Stomach (tissue), 8 donors: ENCODE measurements at regions not wholly inside any gene's neighbourhood (a gene's known extent, or its start where the extent isn't known, plus 50 kb on each side); places are given as distances from the start of the nearest gene placed in this dataset.

Source experiments
- DNase-seq, 2 donors: peaks; one replicate each; pipeline versions ENCODE4 v3.0.0 to v3.0.0-alpha.2; 2013 to 2019
- H3K27ac ChIP-seq, 5 donors: fragments of 200-600 bp in 4 of 5; sonication (generic) in 4 of 5; one replicate each; pipeline ENCODE4 v1.5.1; 2013 to 2019; ENCODE audit warnings: mild to moderate bottlenecking in 1 of 5, moderate library complexity in 1 of 5
- H3K27me3 ChIP-seq, 3 donors: fragments of 200-600 bp; sonication (generic); one replicate each; pipeline ENCODE4 v1.5.1; 2017 to 2019; ENCODE audit warnings: mixed run types in 1 of 3
- H3K36me3 ChIP-seq, 4 donors: fragments of 200-600 bp; sonication (generic); 1 replicate in 3 of 4; 2 replicates in 1 of 4; pipeline ENCODE4 v1.5.1; 2016 to 2019
- H3K4me1 ChIP-seq, 4 donors: fragments of 200-600 bp; sonication (generic); one replicate each; pipeline ENCODE4 v1.5.1; 2016 to 2019
- H3K4me3 ChIP-seq, 4 donors: fragments of 200-600 bp; sonication (generic) in 3 of 4; one replicate each; pipeline ENCODE4 v1.5.1; 2016 to 2019; ENCODE audit warnings: mild to moderate bottlenecking in 1 of 4
- H3K9me3 ChIP-seq, 4 donors: fragments of 200-600 bp; sonication (generic); one replicate each; pipeline ENCODE4 v1.5.1; 2016 to 2019
- EP300 ChIP-seq: sonication (generic); formaldehyde crosslinking; IDR thresholded peaks from one replicate; pipeline ENCODE4 v1.6.1; 2017; ENCODE audit warnings: antibody characterized with exemption
- POLR2A ChIP-seq, 4 donors: fragments of 450-650 bp; IDR thresholded peaks; one replicate each; pipeline ENCODE4 v1.6.1; 2016; ENCODE audit warnings: antibody characterized with exemption in 4 of 4, control low read depth in 2 of 4, mild to moderate bottlenecking in 1 of 4, moderate library complexity in 1 of 4
- POLR2AphosphoS5 ChIP-seq, 3 donors: sonication (generic); formaldehyde crosslinking; IDR thresholded peaks; one replicate each; pipeline ENCODE4 v1.6.1; 2016; ENCODE audit warnings: antibody characterized with exemption in 3 of 3
- WGBS, 5 donors: extraction: QIAGEN DNeasy Blood & Tissue Kit in 3 of 5; methylation state at CpG; one replicate each; pipeline versions ENCODE4 v1.1.5 to v1.1.7; 2013 to 2018; 5-methylcytosine and 5-hydroxymethylcytosine counted together
- intact Hi-C: fragments of 100-400 bp; cut with DNase I; formaldehyde crosslinking; loops from one replicate; pipeline ENCODE4 v1.15.1; 2023; ENCODE audit warnings: low total_unique reads
- TF ChIP-seq, protein P1 (sequence below), 7 experiments: fragments of 450-650 bp in 4 of 7; fragments of 200-600 bp in 3 of 7; sonication (generic) in 3 of 7; IDR thresholded peaks; one replicate each; pipeline ENCODE4 v1.5.1; 2016 to 2019; ENCODE audit warnings: antibody characterized with exemption in 7 of 7, control low read depth in 2 of 7, mild to moderate bottlenecking in 1 of 7
- donor health status: healthy with polysubstance abuse.
- donor health status: Bipolar disorder and iron deficiency.
- donor health status: healthy.

DNA sequence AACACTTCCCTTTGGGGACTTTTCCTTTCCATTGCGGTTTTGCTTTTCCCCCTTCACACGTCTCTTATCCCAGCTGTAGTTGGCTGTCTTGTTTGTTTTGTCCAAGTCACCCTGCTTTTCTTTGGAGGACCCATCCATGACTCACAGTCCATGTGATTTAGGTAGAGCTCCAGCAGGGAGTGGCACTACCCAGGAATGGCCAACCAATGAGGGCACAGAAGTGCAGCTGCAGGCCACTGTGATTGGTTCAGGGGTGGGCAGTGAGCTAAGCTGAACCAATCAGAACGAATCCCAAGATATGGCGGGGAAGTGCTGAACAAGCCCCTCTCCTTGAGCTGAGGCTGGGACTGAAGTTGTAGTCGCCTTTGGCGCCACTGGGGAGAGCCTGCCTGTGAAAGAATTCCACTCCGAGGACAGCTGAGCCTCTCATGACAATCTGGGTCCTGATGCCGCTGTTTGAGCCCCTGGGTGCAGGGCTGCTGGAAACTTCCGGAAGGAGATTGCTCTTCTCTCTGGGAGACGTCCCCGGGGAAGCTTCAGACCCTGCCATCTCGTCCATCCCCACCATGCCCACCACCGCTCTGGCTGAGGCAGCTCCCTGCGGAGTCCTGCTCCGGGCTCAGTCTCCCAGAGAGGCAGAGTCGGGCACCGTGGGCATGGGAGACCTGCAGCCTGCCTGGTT is 62.9 kb upstream of the URI1 start:
- 72 to 79% (median 77%) methylated on average over 9 to 17 of the region's 17 CpGs for WGBS, 5 donors
- TF ChIP-seq POLR2A (IDR thresholded peaks at IDR 0.05) (no peak), POLR2AphosphoS5 (IDR thresholded peaks at IDR 0.05) (no peak), EP300 (no peak)
- TF ChIP-seq, protein P1, sequence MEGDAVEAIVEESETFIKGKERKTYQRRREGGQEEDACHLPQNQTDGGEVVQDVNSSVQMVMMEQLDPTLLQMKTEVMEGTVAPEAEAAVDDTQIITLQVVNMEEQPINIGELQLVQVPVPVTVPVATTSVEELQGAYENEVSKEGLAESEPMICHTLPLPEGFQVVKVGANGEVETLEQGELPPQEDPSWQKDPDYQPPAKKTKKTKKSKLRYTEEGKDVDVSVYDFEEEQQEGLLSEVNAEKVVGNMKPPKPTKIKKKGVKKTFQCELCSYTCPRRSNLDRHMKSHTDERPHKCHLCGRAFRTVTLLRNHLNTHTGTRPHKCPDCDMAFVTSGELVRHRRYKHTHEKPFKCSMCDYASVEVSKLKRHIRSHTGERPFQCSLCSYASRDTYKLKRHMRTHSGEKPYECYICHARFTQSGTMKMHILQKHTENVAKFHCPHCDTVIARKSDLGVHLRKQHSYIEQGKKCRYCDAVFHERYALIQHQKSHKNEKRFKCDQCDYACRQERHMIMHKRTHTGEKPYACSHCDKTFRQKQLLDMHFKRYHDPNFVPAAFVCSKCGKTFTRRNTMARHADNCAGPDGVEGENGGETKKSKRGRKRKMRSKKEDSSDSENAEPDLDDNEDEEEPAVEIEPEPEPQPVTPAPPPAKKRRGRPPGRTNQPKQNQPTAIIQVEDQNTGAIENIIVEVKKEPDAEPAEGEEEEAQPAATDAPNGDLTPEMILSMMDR (IDR thresholded peaks at IDR 0.05), result no peak
- Histone ChIP-seq H3K27me3 (peaks cover 0 to 59% (median 8%) of the 10 kb centered on the region in 3 donors), H3K4me3 (no peak overlapping the region), H3K36me3 (no peaks in the 10 kb centered on the region), H3K27ac (no peak overlapping the region), H3K4me1 (peaks cover 0 to 11% (median 2%) of the 10 kb centered on the region in 4 donors), H3K9me3 (no peaks in the 10 kb centered on the region)
- DNase-seq, result no peak
- intact Hi-C loops, result no loop called here

DNA sequence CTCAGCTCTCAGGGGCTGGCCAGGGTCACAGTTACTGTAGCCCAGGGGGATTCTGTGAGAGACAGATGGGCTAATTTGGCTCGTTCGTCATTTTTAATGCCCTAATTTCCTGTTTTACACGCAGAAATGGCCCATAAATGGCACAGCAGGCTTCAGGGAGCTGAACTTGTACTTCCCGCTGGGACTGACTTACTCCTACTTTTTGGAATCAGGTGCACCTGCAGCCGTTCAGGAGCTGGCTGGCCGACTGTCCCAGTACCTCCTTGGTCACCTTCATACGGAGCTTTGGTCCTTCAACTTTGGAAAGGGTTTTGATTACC is 62.4 kb upstream of the URI1 start:
- intact Hi-C loops, result no loop called here
- Histone ChIP-seq H3K36me3 (no peaks in the 10 kb centered on the region), H3K27me3 (peaks cover 0 to 54% (median 4%) of the 10 kb centered on the region in 3 donors), H3K4me1 (peaks cover 0 to 8% (median 1%) of the 10 kb centered on the region in 4 donors), H3K4me3 (no peak overlapping the region), H3K9me3 (no peaks in the 10 kb centered on the region), H3K27ac (no peak overlapping the region)
- TF ChIP-seq POLR2A (IDR thresholded peaks at IDR 0.05) (no peak), POLR2AphosphoS5 (IDR thresholded peaks at IDR 0.05) (no peak), EP300 (no peak)
- TF ChIP-seq, protein P1 (IDR thresholded peaks at IDR 0.05), result no peak
- 58 to 82% (median 77%) methylated on average over 7 of the region's 7 CpGs for WGBS, 5 donors
- no peak for DNase-seq

DNA sequence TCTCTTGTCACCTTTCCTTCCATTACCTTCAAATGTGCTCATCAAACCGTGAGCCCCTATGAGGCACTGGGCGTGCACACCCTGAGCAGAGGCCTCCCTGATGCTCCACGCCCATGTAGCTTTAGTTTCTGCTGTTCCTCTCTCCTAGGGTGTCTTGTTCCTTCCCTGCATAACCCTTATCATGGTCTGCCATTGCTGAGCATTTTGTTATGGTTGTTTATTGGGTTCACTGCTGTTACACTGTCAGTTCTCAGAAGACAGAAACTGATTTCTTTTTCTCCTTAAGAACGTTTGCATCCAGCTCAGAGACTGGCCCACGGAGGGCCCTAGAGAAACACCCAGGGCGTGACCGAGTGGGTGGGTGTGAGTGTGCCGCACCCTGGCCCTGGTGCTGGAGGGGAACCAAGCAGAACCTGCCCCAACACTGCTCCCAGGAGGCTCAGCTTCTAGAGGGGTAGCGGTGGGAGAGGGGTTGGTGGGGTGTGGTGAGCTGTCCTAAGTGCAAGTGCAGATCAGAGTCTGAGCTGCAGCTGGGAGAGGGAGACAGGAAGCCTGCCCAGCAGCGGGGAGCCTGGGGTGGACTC is 61.4 kb upstream of the URI1 start:
- Histone ChIP-seq H3K27me3 (peaks cover 0 to 62% (median 6%) of the 10 kb centered on the region in 3 donors), H3K4me3 (no peak overlapping the region), H3K36me3 (no peaks in the 10 kb centered on the region), H3K4me1 (no peaks in the 10 kb centered on the region), H3K9me3 (no peaks in the 10 kb centered on the region), H3K27ac (no peak overlapping the region)
- intact Hi-C loops, result no loop called here
- DNase-seq, result no peak
- 43 to 63% (median 54%) methylated on average over 10 of the region's 10 CpGs for WGBS, 5 donors
- TF ChIP-seq EP300 (no peak), POLR2AphosphoS5 (IDR thresholded peaks at IDR 0.05) (no peak), POLR2A (IDR thresholded peaks at IDR 0.05) (no peak)
- TF ChIP-seq, protein P1 (IDR thresholded peaks at IDR 0.05), result no peak

DNA sequence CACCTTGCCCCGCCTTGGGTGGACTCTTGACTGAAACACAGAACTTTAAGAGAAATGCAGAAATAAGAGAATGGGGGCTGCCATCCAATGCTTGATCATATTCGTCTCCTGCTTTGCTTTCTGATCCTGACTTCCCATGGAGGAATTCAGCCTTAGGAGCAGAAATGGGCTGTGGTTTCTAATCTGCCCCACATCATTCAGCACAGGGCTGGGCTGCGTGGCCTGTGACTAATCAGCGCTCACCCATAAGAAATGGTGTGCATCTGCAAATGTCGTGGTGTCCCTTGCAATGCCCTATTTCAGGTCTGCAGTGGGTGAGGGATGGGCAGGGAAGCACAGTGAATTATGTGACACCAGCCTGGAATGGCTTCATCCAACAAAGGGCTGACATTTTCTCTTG is 60.7 kb upstream of the URI1 start:
- intact Hi-C loops, result no loop called here
- no peak overlapping the region for H3K27ac ChIP-seq
- no peaks in the 10 kb centered on the region for H3K4me1 ChIP-seq
- TF ChIP-seq POLR2A (IDR thresholded peaks at IDR 0.05) (no peak), EP300 (no peak), POLR2AphosphoS5 (IDR thresholded peaks at IDR 0.05) (no peak)
- TF ChIP-seq, protein P1 (IDR thresholded peaks at IDR 0.05), result no peak
- H3K27me3 ChIP-seq, result peaks cover 0 to 70% (median 8%) of the 10 kb centered on the region in 3 donors
- no peaks in the 10 kb centered on the region for H3K9me3 ChIP-seq
- no peak for DNase-seq
- no peaks in the 10 kb centered on the region for H3K36me3 ChIP-seq
- no peak overlapping the region for H3K4me3 ChIP-seq
- WGBS, 5 donors, result 72 to 84% (median 81%) methylated on average over 5 of the region's 5 CpGs
